ENCODE measurements at regions not wholly inside any gene's neighbourhood (a gene's known extent, or its start where the extent isn't known, plus 50 kb on each side); places are given as distances from the start of the nearest gene placed in this dataset.
A peak's percentile ranks its signal among the peaks of the same experiment; 100 is the strongest.

DNA sequence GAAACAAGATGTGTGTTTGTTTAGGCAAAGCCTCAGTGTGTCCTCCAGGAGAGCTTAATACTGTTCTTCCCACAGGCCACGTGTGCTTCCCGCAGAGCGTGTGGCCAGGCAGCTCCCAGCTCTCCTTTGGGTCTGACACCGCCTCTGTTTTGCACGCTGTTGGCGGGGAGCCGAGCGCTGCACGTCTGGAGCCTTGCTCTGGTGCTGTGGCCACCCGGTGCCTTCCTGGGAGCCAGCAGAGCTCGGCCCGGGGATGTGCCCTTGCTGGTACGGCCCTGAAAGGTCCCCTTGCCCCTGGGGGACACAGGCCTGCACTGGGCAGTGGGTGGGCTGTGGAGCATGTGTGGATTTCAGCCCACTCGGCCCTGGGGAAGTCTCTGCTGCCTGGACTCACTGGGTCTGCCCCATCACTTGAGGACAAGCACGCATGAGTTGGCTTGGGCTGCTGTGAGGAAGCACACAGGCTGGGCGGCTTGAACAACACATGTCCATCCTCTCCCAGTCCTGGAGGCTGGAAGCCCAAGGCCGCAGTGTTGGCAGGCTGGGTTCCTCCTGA is 160.7 kb upstream of the HDAC4 start:
- no peak overlapping the region for H3K4me3 Mint-ChIP-seq
- Histone ChIP-seq H3K4me1 (ENCODE audit: control insufficient read depth in 2 of 2, insufficient read depth in 2 of 2, low read length in 2 of 2) (no peaks in the 10 kb centered on the region), H3K27ac (ENCODE audit: low read depth, low read length) (no peak overlapping the region), H3K4me3 (ENCODE audit: low read length) (no peak overlapping the region), H3K9me3 (ENCODE audit: control insufficient read depth in 2 of 3, low read length in 3 of 3) (no peaks in the 10 kb centered on the region), H3K27me3 (ENCODE audit: control insufficient read depth in 2 of 2, insufficient read depth in 2 of 2, low read length in 2 of 2) (no peaks in the 10 kb centered on the region), H3K36me3 (ENCODE audit: control insufficient read depth in 2 of 3, insufficient read depth in 3 of 3, low read length in 3 of 3) (no peaks in the 10 kb centered on the region)
- H3K36me3 Mint-ChIP-seq: no peaks in the 10 kb centered on the region
- CTCF ChIA-PET: no interaction called here
- no peak overlapping the region for H3K27ac Mint-ChIP-seq
- POLR2A ChIA-PET: no interaction called here
- ATAC-seq (no peak), DNase-seq (no peak)
- intact Hi-C loops (cut with micrococcal nuclease): no loop called here
- H3K4me1 Mint-ChIP-seq: no peaks in the 10 kb centered on the region
- peaks cover 0 to 10% (median 4%) of the 10 kb centered on the region in 5 donors for H3K27me3 Mint-ChIP-seq
- peaks cover 0 to under 1% (median 0%) of the 10 kb centered on the region in 11 donors for H3K9me3 Mint-ChIP-seq

DNA sequence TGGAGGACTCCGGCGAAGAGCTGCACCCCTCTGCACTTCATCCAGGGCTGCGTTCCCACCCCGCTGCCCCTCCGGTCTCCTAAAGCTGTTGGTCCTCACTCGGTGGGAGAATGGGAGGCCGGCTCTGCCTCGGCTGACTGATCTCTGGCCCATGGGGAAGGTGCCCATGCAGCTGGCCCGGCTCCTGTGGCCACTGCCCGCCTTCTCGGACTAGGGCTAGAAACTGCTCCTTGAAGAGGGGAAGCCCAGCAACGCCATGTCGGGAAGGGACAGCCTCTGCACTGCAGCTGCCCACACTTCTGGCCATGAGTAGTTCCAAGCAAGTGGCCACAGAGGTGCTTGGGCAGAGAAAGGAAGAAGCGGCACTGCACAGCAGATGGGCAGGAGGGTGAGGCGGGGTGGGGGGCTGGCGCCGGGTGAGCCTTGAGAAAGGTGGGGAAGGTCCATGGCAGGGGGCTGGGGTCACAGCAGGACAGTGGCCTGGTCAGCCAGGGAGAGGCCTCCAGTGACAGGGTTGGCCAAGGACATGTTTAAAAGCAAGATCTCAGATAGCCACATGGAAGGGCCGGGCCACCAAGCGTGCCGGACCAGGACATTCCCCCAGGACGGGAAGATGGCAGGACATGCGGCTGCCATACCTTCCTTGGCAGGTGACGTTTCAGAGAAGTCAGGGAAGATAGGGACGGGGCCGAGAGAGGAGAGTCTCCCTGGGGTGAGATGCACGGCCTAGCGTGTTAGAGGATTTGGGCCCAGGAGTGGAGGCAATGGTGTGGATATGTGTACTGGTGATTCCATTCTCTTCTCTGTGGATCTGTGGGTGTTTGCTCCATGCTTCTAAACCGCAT is 158.8 kb upstream of the HDAC4 start:
- Histone ChIP-seq H3K27me3 (ENCODE audit: control insufficient read depth in 2 of 2, insufficient read depth in 2 of 2, low read length in 2 of 2) (no peaks in the 10 kb centered on the region), H3K4me3 (ENCODE audit: low read length) (no peak overlapping the region), H3K27ac (ENCODE audit: low read depth, low read length) (no peak overlapping the region), H3K36me3 (ENCODE audit: control insufficient read depth in 2 of 3, insufficient read depth in 3 of 3, low read length in 3 of 3) (no peaks in the 10 kb centered on the region), H3K4me1 (ENCODE audit: control insufficient read depth in 2 of 2, insufficient read depth in 2 of 2, low read length in 2 of 2) (no peaks in the 10 kb centered on the region), H3K9me3 (ENCODE audit: control insufficient read depth in 2 of 3, low read length in 3 of 3) (no peaks in the 10 kb centered on the region)
- DNase-seq (no peak), ATAC-seq (no peak)
- intact Hi-C loops (cut with micrococcal nuclease): no loop called here
- no peak overlapping the region for H3K4me3 Mint-ChIP-seq
- peaks cover 0 to 1% (median 0%) of the 10 kb centered on the region in 7 donors for H3K4me1 Mint-ChIP-seq
- ChIA-PET POLR2A (no interaction called here), CTCF (no interaction called here)
- H3K36me3 Mint-ChIP-seq: no peaks in the 10 kb centered on the region
- no peak overlapping the region for H3K27ac Mint-ChIP-seq
- H3K9me3 Mint-ChIP-seq: peaks cover 0 to 3% (median 0%) of the 10 kb centered on the region in 11 donors
- peaks cover 0 to 12% (median 6%) of the 10 kb centered on the region in 5 donors for H3K27me3 Mint-ChIP-seq

DNA sequence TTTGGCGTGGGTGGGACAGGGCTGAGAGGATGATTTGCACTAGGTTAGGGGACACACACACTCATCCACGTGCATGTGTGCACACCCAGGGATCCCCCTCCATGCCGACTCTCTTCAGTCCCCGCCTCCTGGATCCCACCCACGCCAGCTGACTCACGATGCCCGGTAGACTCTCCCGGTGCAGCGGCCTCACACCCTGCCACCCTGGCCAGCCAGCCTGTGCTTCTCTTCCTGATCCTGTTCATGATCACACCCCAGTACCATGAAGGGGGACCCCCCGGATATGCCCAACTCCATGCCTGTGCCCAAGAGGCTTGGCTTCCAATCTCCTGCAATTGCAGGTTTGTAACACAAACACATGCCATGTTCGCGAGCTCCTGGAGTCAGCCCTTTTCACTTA is 157.8 kb upstream of the HDAC4 start:
- no peak overlapping the region for H3K4me3 ChIP-seq (ENCODE audit: low read length)
- Mint-ChIP-seq H3K4me3 (no peak overlapping the region), H3K27ac (peak overlapping the region in 1 of 9 donors; percentile 36), H3K27me3 (peaks cover 0 to 16% (median 8%) of the 10 kb centered on the region in 5 donors), H3K36me3 (no peaks in the 10 kb centered on the region), H3K9me3 (peaks cover 0 to 3% (median 0%) of the 10 kb centered on the region in 11 donors), H3K4me1 (peaks cover 0 to 5% (median under 1%) of the 10 kb centered on the region in 7 donors)
- H3K9me3 ChIP-seq (ENCODE audit: control insufficient read depth in 2 of 3, low read length in 3 of 3): no peaks in the 10 kb centered on the region
- DNase-seq: no peak
- no peak for ATAC-seq
- H3K27ac ChIP-seq (ENCODE audit: low read depth, low read length): no peak overlapping the region
- H3K36me3 ChIP-seq (ENCODE audit: control insufficient read depth in 2 of 3, insufficient read depth in 3 of 3, low read length in 3 of 3): no peaks in the 10 kb centered on the region
- no peaks in the 10 kb centered on the region for H3K27me3 ChIP-seq (ENCODE audit: control insufficient read depth in 2 of 2, insufficient read depth in 2 of 2, low read length in 2 of 2)
- ChIA-PET CTCF (no interaction called here), POLR2A (no interaction called here)
- intact Hi-C loops (cut with micrococcal nuclease): no loop called here
- no peaks in the 10 kb centered on the region for H3K4me1 ChIP-seq (ENCODE audit: control insufficient read depth in 2 of 2, insufficient read depth in 2 of 2, low read length in 2 of 2)

DNA sequence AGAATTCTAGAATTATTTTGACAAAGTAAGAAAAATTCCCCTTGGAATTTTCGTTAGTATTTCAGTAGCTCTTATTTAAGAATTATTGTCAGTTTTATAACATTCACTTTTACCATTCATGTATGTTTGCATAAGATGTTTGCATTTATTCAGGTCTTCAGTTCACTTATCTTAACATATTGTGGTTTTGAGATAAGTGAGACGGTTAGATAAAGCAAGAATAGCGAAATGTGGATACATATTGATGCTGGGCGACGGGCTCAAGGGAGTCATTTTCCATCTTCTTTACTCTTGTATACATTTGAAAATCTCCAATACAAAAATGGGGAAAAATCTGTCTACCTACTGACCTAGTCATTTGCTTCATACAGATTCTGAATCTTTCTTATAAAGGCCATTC is 156.7 kb upstream of the HDAC4 start:
- Histone ChIP-seq H3K9me3 (ENCODE audit: control insufficient read depth in 2 of 3, low read length in 3 of 3) (no peaks in the 10 kb centered on the region), H3K4me1 (ENCODE audit: control insufficient read depth in 2 of 2, insufficient read depth in 2 of 2, low read length in 2 of 2) (no peaks in the 10 kb centered on the region), H3K27me3 (ENCODE audit: control insufficient read depth in 2 of 2, insufficient read depth in 2 of 2, low read length in 2 of 2) (no peaks in the 10 kb centered on the region), H3K4me3 (ENCODE audit: low read length) (no peak overlapping the region), H3K36me3 (ENCODE audit: control insufficient read depth in 2 of 3, insufficient read depth in 3 of 3, low read length in 3 of 3) (no peaks in the 10 kb centered on the region), H3K27ac (ENCODE audit: low read depth, low read length) (no peak overlapping the region)
- DNase-seq (no peak), ATAC-seq (no peak)
- Mint-ChIP-seq H3K27ac (no peak overlapping the region), H3K4me3 (no peak overlapping the region), H3K27me3 (peaks cover 0 to 16% (median 4%) of the 10 kb centered on the region in 5 donors), H3K36me3 (no peaks in the 10 kb centered on the region), H3K4me1 (peaks cover 7 to 16% (median 11%) of the 10 kb centered on the region in 7 donors), H3K9me3 (peaks cover 0 to 3% (median 0%) of the 10 kb centered on the region in 11 donors)
- intact Hi-C loops (cut with micrococcal nuclease): no loop called here
- CTCF ChIA-PET: interaction anchor here (0.7 kb wide), 1 partner anchor 79 kb away, joined by 3 read pairs; no protein-coding TSS in a partner anchor
- POLR2A ChIA-PET: no interaction called here

DNA sequence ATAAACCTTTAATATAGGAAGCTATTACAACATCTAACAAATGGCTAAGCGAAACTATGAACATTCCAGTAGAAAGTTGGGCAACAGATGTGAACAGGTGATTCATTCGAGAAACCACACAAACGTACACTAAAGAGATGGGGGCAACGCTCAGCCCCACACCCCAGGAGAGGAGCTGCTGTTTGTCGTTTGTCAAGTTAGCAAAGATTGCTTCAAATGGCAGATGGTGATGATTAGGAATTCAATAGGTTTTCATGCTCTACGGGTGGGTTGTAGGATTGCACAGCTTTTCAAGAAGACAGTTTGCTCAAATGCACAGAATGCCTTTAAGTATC is 154.7 kb upstream of the HDAC4 start:
- CTCF ChIA-PET: no interaction called here

DNA sequence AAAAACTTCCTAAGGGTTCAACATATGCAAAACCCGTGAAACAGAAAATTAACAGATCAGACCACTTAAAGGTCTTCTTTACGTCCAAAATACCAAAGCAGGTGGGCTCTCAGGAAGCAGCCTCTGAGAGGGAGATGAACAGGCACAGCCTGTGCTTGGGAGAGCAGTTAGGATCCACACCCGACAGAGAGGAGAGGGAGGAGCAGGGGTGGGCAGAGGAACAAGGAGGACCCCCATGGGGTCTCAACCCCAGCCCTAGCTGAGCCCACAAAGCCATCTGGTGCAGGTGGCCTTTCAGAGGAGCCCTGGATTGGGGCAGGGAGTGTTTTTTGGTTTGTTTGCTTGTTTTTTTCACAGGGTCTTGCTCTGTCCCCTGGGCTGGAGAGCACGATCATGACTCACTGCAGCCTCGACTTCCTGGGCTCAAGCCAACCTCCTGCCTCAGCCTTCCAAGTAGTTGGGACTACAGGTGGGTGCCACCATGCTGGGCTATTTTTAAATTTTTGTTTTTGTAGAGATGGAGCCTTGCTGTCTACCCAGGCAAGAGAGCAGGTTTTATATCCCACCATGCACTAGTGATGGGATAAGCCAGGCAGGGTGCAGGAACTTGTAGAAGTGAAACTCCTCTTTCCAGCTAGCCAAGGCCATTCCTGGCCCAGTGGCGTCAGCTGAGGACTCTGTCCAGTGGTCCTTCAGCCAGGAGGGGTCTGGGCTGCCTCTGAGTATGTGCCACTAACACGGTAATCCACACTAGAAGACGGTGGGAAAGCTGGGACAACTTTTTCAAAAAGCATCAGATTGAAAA is 154.1 kb upstream of the HDAC4 start:
- H3K36me3 Mint-ChIP-seq: no peaks in the 10 kb centered on the region
- no peak overlapping the region for H3K27ac Mint-ChIP-seq
- Histone ChIP-seq H3K9me3 (ENCODE audit: control insufficient read depth in 2 of 3, low read length in 3 of 3) (no peaks in the 10 kb centered on the region), H3K4me1 (ENCODE audit: control insufficient read depth in 2 of 2, insufficient read depth in 2 of 2, low read length in 2 of 2) (no peaks in the 10 kb centered on the region), H3K36me3 (ENCODE audit: control insufficient read depth in 2 of 3, insufficient read depth in 3 of 3, low read length in 3 of 3) (no peaks in the 10 kb centered on the region), H3K27me3 (ENCODE audit: control insufficient read depth in 2 of 2, insufficient read depth in 2 of 2, low read length in 2 of 2) (no peaks in the 10 kb centered on the region), H3K27ac (ENCODE audit: low read depth, low read length) (no peak overlapping the region), H3K4me3 (ENCODE audit: low read length) (no peak overlapping the region)
- DNase-seq (no peak), ATAC-seq (no peak)
- CTCF ChIA-PET: no interaction called here
- peaks cover 7 to 16% (median 11%) of the 10 kb centered on the region in 7 donors for H3K4me1 Mint-ChIP-seq
- intact Hi-C loops (cut with micrococcal nuclease): no loop called here
- H3K27me3 Mint-ChIP-seq: peaks cover 0 to 18% (median 4%) of the 10 kb centered on the region in 5 donors
- peaks cover 0 to 3% (median 0%) of the 10 kb centered on the region in 11 donors for H3K9me3 Mint-ChIP-seq
- H3K4me3 Mint-ChIP-seq: no peak overlapping the region
- POLR2A ChIA-PET: interaction anchor here (0.6 kb wide), 1 partner anchor 571 kb away, joined by 3 read pairs; no protein-coding TSS in a partner anchor

More for the DNA sequence above, 154.7 kb upstream of the HDAC4 start:
- POLR2A ChIA-PET: interaction anchor here (0.6 kb wide), 1 partner anchor 572 kb away, joined by 3 read pairs; no protein-coding TSS in a partner anchor
- intact Hi-C loops (cut with micrococcal nuclease): no loop called here
- H3K36me3 Mint-ChIP-seq: no peaks in the 10 kb centered on the region
- Histone ChIP-seq H3K27ac (ENCODE audit: low read depth, low read length) (no peak overlapping the region), H3K9me3 (ENCODE audit: control insufficient read depth in 2 of 3, low read length in 3 of 3) (no peaks in the 10 kb centered on the region), H3K4me1 (ENCODE audit: control insufficient read depth in 2 of 2, insufficient read depth in 2 of 2, low read length in 2 of 2) (no peaks in the 10 kb centered on the region), H3K36me3 (ENCODE audit: control insufficient read depth in 2 of 3, insufficient read depth in 3 of 3, low read length in 3 of 3) (no peaks in the 10 kb centered on the region), H3K4me3 (ENCODE audit: low read length) (no peak overlapping the region), H3K27me3 (ENCODE audit: control insufficient read depth in 2 of 2, insufficient read depth in 2 of 2, low read length in 2 of 2) (no peaks in the 10 kb centered on the region)
- ATAC-seq: no peak
- H3K4me1 Mint-ChIP-seq: peaks cover 7 to 16% (median 11%) of the 10 kb centered on the region in 7 donors
- H3K9me3 Mint-ChIP-seq: peaks cover 0 to 3% (median 0%) of the 10 kb centered on the region in 11 donors
- H3K27me3 Mint-ChIP-seq: peaks cover 0 to 16% (median 4%) of the 10 kb centered on the region in 5 donors
- H3K27ac Mint-ChIP-seq: no peak overlapping the region
- no peak overlapping the region for H3K4me3 Mint-ChIP-seq
- no peak for DNase-seq
